ENCODE measurements at regions not wholly inside any gene's neighbourhood (a gene's known extent, or its start where the extent isn't known, plus 50 kb on each side); places are given as distances from the start of the nearest gene placed in this dataset.

DNA sequence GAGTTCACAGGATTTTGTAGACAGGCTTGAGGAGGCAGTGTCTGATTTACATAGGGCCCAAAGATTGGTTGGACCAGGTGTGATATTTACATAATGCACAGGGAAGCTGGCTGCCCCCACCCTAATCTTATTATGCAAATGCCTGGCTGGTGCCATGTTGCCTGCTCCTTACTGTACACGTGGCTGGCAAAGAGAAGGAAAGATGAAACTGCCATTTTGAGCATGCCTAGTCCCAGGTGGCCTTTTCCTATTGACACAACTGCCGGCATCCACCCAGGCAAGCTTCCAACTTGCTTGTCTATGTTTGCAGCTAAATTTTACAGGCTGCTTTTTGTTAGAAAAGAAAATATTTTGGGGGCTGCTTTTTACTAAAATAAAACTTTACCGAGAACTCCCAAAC, 174.6 kb downstream of the LMBRD1 start:
- POLR2A ChIA-PET: no interaction called here
- H3K27ac ChIP-seq (ENCODE audit: low read length): no peak overlapping the region
- H3K4me3 ChIP-seq (ENCODE audit: low read depth in 2 of 2, low read length in 2 of 2): no peak overlapping the region
- H3K27me3 ChIP-seq (ENCODE audit: control insufficient read depth, insufficient read depth, low read length): no peaks in the 10 kb centered on the region
- H3K9me3 ChIP-seq (ENCODE audit: control insufficient read depth, insufficient read depth, low read depth, low read length): no peaks in the 10 kb centered on the region
- intact Hi-C loops (cut with micrococcal nuclease; ENCODE audit: unreplicated experiment): no loop called here
- H3K36me3 ChIP-seq (ENCODE audit: control insufficient read depth, insufficient read depth, low read length): no peaks in the 10 kb centered on the region
- ATAC-seq (no peak), DNase-seq (ENCODE audit: low read depth, low spot score) (no peak)
- no peaks in the 10 kb centered on the region for H3K4me1 ChIP-seq (ENCODE audit: control insufficient read depth, insufficient read depth, low read length)
- in situ Hi-C loops (cut with HindIII; ENCODE audit: low pct_unique_long_range_greater_than_20kb, low sequenced_read_pairs): no loop called here
- TF ChIP-seq TCF7L2 (IDR thresholded peaks at IDR 0.05; ENCODE audit: low read depth, low read length): no peak
- no peak for TF ChIP-seq SIN3A (IDR thresholded peaks at IDR 0.05; ENCODE audit: borderline replicate concordance, insufficient read depth, low read depth, low read length)
- TF ChIP-seq, protein P1, sequence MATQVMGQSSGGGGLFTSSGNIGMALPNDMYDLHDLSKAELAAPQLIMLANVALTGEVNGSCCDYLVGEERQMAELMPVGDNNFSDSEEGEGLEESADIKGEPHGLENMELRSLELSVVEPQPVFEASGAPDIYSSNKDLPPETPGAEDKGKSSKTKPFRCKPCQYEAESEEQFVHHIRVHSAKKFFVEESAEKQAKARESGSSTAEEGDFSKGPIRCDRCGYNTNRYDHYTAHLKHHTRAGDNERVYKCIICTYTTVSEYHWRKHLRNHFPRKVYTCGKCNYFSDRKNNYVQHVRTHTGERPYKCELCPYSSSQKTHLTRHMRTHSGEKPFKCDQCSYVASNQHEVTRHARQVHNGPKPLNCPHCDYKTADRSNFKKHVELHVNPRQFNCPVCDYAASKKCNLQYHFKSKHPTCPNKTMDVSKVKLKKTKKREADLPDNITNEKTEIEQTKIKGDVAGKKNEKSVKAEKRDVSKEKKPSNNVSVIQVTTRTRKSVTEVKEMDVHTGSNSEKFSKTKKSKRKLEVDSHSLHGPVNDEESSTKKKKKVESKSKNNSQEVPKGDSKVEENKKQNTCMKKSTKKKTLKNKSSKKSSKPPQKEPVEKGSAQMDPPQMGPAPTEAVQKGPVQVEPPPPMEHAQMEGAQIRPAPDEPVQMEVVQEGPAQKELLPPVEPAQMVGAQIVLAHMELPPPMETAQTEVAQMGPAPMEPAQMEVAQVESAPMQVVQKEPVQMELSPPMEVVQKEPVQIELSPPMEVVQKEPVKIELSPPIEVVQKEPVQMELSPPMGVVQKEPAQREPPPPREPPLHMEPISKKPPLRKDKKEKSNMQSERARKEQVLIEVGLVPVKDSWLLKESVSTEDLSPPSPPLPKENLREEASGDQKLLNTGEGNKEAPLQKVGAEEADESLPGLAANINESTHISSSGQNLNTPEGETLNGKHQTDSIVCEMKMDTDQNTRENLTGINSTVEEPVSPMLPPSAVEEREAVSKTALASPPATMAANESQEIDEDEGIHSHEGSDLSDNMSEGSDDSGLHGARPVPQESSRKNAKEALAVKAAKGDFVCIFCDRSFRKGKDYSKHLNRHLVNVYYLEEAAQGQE (IDR thresholded peaks at IDR 0.05; ENCODE audit: insufficient read depth in 1 of 2, low read depth in 2 of 2, low read length in 1 of 2): no peak
- TF ChIP-seq, protein P2, sequence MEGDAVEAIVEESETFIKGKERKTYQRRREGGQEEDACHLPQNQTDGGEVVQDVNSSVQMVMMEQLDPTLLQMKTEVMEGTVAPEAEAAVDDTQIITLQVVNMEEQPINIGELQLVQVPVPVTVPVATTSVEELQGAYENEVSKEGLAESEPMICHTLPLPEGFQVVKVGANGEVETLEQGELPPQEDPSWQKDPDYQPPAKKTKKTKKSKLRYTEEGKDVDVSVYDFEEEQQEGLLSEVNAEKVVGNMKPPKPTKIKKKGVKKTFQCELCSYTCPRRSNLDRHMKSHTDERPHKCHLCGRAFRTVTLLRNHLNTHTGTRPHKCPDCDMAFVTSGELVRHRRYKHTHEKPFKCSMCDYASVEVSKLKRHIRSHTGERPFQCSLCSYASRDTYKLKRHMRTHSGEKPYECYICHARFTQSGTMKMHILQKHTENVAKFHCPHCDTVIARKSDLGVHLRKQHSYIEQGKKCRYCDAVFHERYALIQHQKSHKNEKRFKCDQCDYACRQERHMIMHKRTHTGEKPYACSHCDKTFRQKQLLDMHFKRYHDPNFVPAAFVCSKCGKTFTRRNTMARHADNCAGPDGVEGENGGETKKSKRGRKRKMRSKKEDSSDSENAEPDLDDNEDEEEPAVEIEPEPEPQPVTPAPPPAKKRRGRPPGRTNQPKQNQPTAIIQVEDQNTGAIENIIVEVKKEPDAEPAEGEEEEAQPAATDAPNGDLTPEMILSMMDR (IDR thresholded peaks at IDR 0.05): no peak
- TF ChIP-seq POLR2AphosphoS5 (IDR thresholded peaks at IDR 0.05; ENCODE audit: low read depth, low read length): no peak
- CTCF ChIA-PET: no interaction called here
- no TSS peak for BruUV-seq (replicated peaks)

DNA sequence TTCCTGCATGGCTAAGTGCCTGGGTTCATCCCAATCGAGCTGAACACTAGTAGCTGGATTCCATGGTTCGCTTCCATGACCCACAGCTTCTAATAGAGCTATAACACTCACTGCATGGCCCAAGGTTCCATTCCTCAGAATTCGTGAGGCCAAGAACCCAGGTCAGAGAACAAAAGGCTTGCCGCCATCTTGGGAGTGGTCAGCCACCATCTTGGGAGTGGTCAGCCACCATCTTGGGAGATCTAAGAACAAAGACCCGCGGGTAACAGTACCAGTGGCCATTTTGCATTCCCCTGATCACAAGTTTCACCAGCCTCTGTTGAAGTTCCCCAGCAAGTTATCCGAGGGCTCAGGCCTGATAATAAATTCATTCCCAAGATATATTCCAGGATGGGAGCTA, 179.6 kb downstream of the LMBRD1 start:
- no peaks in the 10 kb centered on the region for H3K36me3 ChIP-seq (ENCODE audit: control insufficient read depth, insufficient read depth, low read length)
- 0 out of 2 replicates have a peak, but pooled peaks cover 4% of the 10 kb centered on the region for H3K9me3 ChIP-seq (ENCODE audit: control insufficient read depth, insufficient read depth, low read depth, low read length)
- H3K4me1 ChIP-seq (ENCODE audit: control insufficient read depth, insufficient read depth, low read length): no peaks in the 10 kb centered on the region
- H3K27me3 ChIP-seq (ENCODE audit: control insufficient read depth, insufficient read depth, low read length): no peaks in the 10 kb centered on the region
- CTCF ChIA-PET: interaction anchor here (0.7 kb wide), 1 partner anchor 321 kb away, joined by 3 read pairs; no protein-coding TSS in a partner anchor
- intact Hi-C loops (cut with micrococcal nuclease; ENCODE audit: unreplicated experiment): no loop called here
- no TSS peak for BruUV-seq (replicated peaks)
- no peak overlapping the region for H3K4me3 ChIP-seq (ENCODE audit: low read depth in 2 of 2, low read length in 2 of 2)
- no peak overlapping the region for H3K27ac ChIP-seq (ENCODE audit: low read length)
- ATAC-seq (no peak), DNase-seq (ENCODE audit: low read depth, low spot score) (no peak)
- TF ChIP-seq, protein P1 (IDR thresholded peaks at IDR 0.05; ENCODE audit: insufficient read depth in 1 of 2, low read depth in 2 of 2, low read length in 1 of 2): no peak
- TF ChIP-seq TCF7L2 (IDR thresholded peaks at IDR 0.05; ENCODE audit: low read depth, low read length): no peak
- TF ChIP-seq, protein P2 (IDR thresholded peaks at IDR 0.05): no peak
- no peak for TF ChIP-seq SIN3A (IDR thresholded peaks at IDR 0.05; ENCODE audit: borderline replicate concordance, insufficient read depth, low read depth, low read length)
- TF ChIP-seq POLR2AphosphoS5 (IDR thresholded peaks at IDR 0.05; ENCODE audit: low read depth, low read length): no peak
- in situ Hi-C loops (cut with HindIII; ENCODE audit: low pct_unique_long_range_greater_than_20kb, low sequenced_read_pairs): no loop called here
- POLR2A ChIA-PET: no interaction called here
